ENCODE measurements at regions not wholly inside any gene's neighbourhood (a gene's known extent, or its start where the extent isn't known, plus 50 kb on each side); places are given as distances from the start of the nearest gene placed in this dataset.

- H3K27ac Mint-ChIP-seq (ENCODE audit: unreplicated experiment): no peak overlapping the region
- no peaks in the 10 kb centered on the region for H3K4me1 Mint-ChIP-seq (ENCODE audit: low read depth, unreplicated experiment)
- H3K36me3 Mint-ChIP-seq (ENCODE audit: insufficient read depth, unreplicated experiment): no peaks in the 10 kb centered on the region
- no peak overlapping the region for H3K4me3 Mint-ChIP-seq (ENCODE audit: unreplicated experiment)
- Histone ChIP-seq H3K4me3 (ENCODE audit: low read depth, low read length) (no peak overlapping the region), H3K36me3 (ENCODE audit: control insufficient read depth, insufficient read depth, low read length) (no peaks in the 10 kb centered on the region), H3K9me3 (no peaks in the 10 kb centered on the region), H3K4me1 (no peaks in the 10 kb centered on the region), H3K27me3 (replicated peaks; ENCODE audit: control insufficient read depth, insufficient read depth, low read length) (no peaks in the 10 kb centered on the region)
- no TSS peak for BruUV-seq (replicated peaks)
- no peaks in the 10 kb centered on the region for H3K9me3 Mint-ChIP-seq (ENCODE audit: unreplicated experiment)
- no peak for DNase-seq
- CTCF ChIA-PET: no interaction called here
- no peak for TF ChIP-seq CTCF (IDR thresholded peaks at IDR 0.05; ENCODE audit: insufficient read depth in 1 of 2, low read depth in 1 of 2, low read length in 1 of 2, severe bottlenecking in 1 of 2, unreplicated experiment in 1 of 2)
- POLR2A ChIA-PET: no interaction called here
- intact Hi-C loops (cut with micrococcal nuclease; ENCODE audit: unreplicated experiment): no loop called here
- peaks cover 6% of the 10 kb centered on the region for H3K27me3 Mint-ChIP-seq (ENCODE audit: insufficient read depth, unreplicated experiment)
These were observed 57.9 kb upstream of the SPHKAP start for GRCh38 chr2:228239207-228239906.

All from Caco-2 (cell line).